Colon (tissue), 2 donors: ENCODE measurements at regions not wholly inside any gene's neighbourhood (a gene's known extent, or its start where the extent isn't known, plus 50 kb on each side); places are given as distances from the start of the nearest gene placed in this dataset.

Experiments
- FAIRE-seq: peaks from 2 replicates; lab custom pipeline; 2012; peaks lifted over from hg19 to GRCh38; lab: Jason Lieb, UNC
- donor health status: control.
- donor health status: control.

DNA sequence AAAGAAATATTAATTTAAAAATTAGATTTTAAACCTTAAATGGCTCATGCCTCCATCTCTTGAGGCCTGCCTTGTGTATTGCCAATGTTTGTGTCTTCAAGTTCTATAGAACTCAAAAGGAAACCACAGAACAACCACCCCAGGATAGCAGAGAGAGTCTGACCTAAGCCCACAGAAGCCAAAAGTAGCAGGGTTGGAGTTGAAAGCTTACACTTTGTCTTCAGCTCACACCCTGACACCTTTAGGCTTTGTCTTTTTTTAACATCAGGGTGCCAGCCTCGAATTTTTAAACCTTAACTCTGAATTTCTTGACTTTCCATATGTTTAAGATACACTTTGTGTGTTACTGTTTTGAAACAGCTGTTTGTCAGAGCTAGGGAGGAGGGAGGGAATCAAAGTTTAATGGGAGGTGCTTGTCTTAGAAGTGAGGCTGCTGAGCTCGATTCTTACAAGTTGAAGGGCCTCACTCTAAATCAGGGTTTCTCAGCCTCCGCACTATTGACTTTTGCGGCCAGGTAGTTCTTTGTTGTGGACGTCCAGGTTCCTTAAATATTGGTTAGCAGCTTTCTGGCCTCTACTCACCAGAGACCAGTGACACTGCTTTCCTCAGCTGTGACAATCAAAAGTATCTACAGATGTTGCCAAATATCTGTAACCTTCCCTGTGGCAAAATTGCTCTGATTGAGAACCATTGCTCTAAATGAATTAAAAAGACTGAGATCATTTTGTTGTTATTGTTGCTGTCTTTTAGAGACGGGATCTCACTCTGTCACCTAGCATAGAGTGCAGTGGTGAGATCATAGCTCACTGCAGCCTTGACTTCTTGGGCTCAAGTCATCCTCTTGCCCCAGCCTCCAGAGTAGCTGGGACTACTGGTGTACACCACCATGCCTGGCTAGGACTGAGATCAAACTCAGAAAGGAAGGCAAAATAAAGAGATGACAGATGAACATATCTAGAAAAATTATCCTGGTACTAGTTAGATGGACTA is 139.2 kb upstream of the EOMES start:
- FAIRE-seq: no peak

- FAIRE-seq: no peak
Measured at GRCh38 chr3:27865731-27866130, 143.6 kb upstream of the EOMES start.

DNA sequence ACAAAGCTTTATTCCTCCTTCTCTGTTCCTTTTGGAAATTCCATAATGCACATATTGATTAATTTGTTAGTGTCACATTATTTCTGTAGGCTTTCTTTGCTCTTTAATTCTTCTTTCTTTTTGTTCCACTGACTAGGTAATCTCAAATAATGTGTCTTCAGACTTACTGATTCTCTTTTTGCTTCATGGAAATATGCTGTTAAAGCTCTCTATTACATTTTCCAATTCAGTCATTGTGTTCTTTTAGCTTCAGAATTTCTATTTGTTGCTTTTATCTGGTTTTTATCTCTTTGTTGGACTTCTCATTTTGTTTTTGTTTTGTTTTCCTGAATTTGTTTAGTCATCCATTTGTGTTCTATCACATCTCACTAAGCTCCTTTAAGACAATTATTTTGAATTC is 147.0 kb upstream of the EOMES start:
- no peak for FAIRE-seq

DNA sequence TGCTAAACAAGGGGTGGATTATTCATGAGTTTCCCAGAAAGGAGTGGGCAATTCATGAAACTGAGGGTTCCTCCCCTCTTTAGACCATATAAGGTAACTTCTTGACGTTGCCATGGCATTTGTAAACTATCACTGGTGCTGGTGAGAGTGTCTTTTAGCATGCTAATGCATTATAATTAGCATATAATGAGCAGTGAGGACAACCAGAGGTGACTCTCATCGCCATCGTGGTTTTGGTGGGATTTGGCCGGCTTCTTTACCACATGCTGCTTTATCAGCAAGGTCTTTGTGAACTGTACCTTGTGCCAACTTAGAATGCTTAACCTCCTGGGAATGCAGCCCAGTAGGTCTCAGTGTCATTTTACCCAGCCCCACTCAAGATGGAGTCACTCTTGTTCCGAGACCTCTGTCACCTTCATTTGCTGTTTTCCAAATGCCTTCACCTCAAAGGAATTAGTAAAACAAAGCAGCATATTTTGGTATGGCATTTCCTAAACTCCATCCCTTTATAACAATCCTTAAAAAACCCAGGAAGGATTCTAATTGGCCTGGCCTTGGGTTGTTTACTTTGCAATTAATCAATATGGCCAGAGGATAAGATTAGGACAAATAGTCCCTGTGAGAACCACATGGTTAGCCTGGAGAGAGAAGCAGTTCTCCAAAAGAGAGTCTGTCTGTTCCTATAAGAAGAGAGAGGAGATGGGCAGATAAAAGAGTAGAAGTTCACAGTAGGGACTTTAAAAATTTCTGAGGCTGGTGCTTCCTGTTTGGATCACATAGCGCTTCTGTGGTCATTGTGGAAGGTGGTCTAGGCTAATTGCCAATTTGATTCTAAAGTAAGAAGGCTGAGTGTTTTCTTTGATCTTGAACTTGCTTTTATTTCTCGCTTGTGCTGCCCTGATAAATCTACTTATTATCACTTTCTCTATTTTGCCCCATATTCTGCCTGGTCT is 155.2 kb upstream of the EOMES start:
- FAIRE-seq: no peak

- no peak for FAIRE-seq
Measured at GRCh38 chr3:27878014-27878383, 155.9 kb upstream of the EOMES start.

DNA sequence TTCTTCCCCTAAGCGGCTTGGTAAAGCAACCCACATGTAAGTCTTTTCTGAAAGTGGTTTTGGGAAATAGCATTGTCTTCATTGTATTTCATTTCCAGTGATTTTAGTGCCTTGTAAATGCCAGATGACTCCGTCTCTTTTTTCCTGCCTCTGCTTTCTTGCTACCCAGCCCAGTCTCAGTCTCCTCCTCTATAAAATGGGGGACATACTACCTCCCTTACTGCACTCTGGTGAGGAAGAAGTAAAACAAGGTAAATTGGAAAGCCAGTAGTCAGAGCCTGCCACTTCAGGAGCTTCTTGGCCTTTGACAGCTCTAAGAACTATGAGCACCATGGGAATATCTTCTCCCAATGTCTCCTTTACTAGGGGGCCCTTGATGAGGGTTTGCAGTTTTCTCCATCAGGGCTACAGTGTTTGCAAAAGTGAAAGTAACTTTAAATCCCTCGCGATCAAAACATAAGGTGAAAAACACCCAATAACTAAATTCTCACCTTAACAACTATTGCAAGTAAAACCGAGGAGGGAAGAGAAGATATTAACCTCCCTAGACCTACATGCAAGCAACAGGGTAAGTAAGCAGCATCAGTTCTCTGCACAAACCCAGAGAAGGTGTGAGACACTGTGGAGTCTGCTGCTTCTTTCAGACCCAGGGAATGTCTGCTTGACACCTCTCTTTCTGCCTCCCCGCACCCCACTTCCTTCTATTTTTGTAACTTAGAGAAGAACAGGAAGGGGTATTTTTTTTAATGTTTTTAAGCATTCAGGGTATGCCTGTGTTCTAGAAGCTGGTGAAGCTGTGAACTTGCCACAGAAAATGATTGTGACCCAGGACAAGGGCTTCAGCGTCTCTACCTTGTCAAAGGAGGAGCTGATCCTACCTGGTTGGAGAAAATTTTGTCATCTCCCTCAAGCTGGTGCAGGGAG is 159.1 kb upstream of the EOMES start:
- FAIRE-seq: no peak

GRCh38 chr3:27883266-27883665 is 161.1 kb upstream of the EOMES start:
- no peak for FAIRE-seq

DNA sequence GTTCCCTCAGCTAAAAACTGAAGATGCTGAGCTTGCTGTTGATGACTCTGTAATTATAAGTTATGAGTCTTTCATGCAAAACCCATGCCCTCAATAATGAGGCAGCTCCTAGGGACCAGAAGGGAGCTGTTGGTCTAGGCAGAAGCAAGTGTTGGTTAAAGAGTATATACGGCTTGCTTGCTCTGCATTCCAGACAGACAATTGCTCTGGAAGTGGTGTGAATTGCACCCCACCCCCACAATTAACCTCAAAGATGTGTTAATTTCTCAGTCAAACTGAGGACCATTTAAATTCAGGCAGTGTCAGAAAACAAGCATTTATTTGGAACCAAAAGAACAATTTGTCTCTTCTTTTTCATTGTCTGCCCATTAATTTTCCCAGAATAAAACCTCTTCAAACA is 163.5 kb upstream of the EOMES start:
- no peak for FAIRE-seq

GRCh38 chr3:27888562-27888961 is 166.4 kb upstream of the EOMES start:
- FAIRE-seq: no peak

DNA sequence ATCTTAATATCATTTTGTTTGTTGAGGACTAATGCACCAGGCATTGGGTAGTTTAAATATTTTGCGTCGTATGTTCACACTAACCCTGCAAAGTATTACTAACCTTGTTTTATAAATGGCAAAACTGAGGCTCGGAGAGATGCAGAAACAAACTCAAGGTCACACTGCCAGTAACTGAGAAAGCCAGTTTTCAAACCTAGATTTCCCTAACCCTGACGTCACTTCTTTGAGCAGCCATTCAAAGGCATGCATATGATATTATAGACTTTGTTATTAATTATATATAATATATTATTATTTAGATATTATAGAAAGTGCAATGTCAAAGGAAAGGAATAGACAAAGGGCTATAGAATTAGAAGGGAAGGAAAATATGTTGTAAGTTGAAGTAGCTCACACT is 167.6 kb upstream of the EOMES start:
- FAIRE-seq: no peak

- FAIRE-seq: no peak
Measured at GRCh38 chr3:27900316-27900715, 178.2 kb upstream of the EOMES start.

DNA sequence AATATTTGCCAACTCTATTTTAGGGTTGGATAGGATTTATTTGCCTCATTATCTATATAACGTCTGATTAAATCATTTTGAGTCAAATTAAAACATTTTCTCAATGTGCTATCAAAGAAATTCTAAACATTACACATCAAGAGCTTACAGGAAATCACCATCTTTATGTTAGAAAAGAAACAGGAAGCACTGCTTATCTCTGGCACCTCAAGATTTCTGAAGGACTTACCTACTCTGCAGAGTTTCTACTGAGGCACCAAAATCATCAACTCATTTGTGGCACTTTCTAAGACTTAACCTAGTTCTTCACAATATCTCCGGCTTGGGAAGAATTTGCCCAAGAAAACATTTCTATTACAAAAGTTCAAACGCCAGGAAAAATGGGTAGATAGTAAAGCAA is 181.3 kb upstream of the EOMES start:
- FAIRE-seq: no peak

DNA sequence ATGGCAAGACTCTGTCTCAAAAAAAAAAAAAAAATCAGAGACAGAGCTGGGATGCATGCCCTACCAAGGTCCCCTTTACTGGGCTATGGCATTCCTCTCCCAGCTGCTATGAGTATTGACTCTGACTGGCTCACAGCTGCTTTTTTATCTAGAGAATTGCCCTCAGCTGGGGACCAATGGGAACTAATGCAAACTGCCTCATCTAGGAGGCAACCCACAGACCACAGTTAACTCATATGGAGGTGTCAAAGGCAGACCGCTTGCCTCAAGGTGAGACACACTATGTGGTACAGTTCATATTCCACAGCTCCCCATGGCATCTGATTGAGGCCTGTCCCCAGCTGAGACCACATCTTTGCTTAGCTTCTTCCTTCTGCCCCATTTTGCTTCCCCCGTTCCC is 183.5 kb upstream of the EOMES start:
- no peak for FAIRE-seq

GRCh38 chr3:27907148-27907547 is 185.0 kb upstream of the EOMES start:
- FAIRE-seq: peak; percentile 79

GRCh38 chr3:27907929-27908328 is 185.8 kb upstream of the EOMES start:
- FAIRE-seq: no peak

GRCh38 chr3:27910456-27910855 is 188.3 kb upstream of the EOMES start:
- no peak for FAIRE-seq

DNA sequence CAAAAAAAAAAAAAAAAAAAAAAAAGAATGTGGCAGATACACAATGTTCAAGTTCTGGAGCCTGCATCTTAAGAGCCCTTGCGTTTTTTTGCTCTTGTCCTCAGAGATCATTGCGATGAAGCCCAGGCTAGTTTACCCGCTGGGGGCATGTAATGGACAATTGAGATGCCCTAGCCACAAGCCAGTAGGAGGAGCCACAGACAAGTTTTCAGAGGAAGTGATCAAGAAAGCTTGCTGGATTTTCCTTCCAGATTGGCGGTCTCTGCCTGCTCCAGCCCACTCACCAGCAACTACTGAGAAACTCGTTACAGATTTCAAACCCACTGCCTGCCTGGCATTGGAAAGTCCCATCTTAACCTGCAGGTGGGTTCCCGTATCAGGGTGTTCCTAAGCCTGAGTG is 192.1 kb upstream of the EOMES start:
- FAIRE-seq: no peak

- no peak for FAIRE-seq
Measured at GRCh38 chr3:27923349-27924068, 201.4 kb upstream of the EOMES start.

- FAIRE-seq: no peak
Measured at GRCh38 chr3:27927882-27928281, 205.8 kb upstream of the EOMES start.

DNA sequence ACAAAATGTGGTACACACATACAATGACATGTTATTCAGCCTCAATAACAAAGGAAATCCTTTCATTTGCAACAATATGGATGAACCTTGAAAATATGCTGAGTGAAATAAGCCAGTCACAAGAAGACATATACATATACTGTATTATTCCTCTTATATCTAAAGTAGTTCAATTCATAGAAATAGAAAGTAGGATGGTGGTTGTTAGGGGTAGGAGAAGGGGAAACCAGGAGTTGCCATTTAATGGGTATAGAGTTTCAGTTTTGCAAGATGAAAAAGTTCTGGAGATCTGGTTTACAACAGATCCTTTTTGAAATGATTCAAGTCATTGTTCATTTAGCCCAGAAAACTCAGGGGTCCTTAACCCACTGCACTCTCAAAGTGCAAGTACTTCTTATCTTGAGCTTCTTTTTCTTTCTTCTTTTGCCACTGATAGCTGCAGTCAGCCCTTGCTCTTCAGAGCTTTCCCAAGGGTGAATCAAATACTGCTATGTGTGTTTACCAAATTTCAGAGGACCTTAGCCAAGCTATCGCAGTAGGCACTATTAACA is 208.0 kb upstream of the EOMES start:
- no peak for FAIRE-seq

DNA sequence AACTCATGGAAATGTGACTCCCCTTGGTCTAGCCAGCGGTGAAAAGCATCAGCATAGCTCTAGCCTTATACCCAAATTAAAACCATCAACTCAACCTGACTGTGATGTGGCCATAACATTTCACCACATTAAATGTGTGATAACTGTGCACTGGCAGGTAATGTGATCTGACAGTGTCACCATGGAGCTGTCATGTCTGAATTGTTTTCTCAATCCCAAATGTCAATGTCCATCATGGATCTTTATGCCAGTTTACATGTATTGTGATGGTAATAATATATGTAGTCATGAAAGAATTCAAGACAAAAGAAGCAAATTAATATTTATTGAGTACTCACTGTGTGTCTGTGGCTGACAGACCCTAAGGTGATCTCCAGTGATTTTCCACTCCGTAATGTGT is 213.4 kb upstream of the EOMES start:
- no peak for FAIRE-seq
